ENCODE measurements at regions not wholly inside any gene's neighbourhood (a gene's known extent, or its start where the extent isn't known, plus 50 kb on each side); places are given as distances from the start of the nearest gene placed in this dataset.
A peak's percentile ranks its signal among the peaks of the same experiment; 100 is the strongest.

DNA sequence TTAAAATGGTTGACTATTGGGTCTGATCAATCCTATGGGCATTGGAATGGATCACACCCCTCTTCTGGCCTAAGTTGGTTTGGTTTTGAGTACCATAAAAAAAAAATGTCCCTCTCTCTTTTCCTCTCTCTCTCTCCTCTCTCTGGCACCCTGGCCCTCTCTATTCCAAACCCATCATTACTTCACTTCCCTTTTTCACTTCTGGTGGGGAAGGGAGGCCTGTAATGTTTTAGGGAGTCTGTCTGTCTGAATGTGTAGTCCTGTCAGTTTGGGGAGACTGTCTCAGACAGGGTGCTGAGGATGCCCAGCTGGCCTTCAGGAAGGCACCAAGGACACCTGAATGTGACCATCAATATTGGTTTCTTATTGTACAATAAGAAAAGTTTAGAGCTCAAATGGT lies 165.8 kb downstream of the CD24 start:
- H3K79me2 ChIP-seq (ENCODE audit: control insufficient read depth, insufficient read depth, low read length) = no peaks in the 10 kb centered on the region
- H3K4me1 ChIP-seq (replicated peaks in 1 of 2; ENCODE audit: control insufficient read depth in 2 of 2, insufficient read depth in 2 of 2, low read length in 2 of 2) = peaks cover 4 to 6% of the 10 kb centered on the region in 2 experiments; a peak in 1 of 5 replicates
- CTCF ChIA-PET (ENCODE audit: low intra/inter-chr PET ratio) = no interaction called here
- no peaks in the 10 kb centered on the region for H3K9me3 ChIP-seq (replicated peaks; ENCODE audit: control insufficient read depth, insufficient read depth, low read depth, low read length)
- POLR2A ChIA-PET = no interaction called here
- TF ChIP-seq SPI1 (IDR thresholded peaks at IDR 0.05; ENCODE audit: borderline replicate concordance, low read depth, low read length) = peak; percentile 68; the same call in 1 of the 2 replicates
- TF ChIP-seq SETDB1 (IDR thresholded peaks at IDR 0.05; ENCODE audit: low read length) = no peak
- no peak for TF ChIP-seq ZNF717 (CRISPR knock-in tag; IDR thresholded peaks at IDR 0.05)
- TF ChIP-seq NFE2 (IDR thresholded peaks at IDR 0.05; ENCODE audit: low read depth) = no peak
- TF ChIP-seq, protein P1, sequence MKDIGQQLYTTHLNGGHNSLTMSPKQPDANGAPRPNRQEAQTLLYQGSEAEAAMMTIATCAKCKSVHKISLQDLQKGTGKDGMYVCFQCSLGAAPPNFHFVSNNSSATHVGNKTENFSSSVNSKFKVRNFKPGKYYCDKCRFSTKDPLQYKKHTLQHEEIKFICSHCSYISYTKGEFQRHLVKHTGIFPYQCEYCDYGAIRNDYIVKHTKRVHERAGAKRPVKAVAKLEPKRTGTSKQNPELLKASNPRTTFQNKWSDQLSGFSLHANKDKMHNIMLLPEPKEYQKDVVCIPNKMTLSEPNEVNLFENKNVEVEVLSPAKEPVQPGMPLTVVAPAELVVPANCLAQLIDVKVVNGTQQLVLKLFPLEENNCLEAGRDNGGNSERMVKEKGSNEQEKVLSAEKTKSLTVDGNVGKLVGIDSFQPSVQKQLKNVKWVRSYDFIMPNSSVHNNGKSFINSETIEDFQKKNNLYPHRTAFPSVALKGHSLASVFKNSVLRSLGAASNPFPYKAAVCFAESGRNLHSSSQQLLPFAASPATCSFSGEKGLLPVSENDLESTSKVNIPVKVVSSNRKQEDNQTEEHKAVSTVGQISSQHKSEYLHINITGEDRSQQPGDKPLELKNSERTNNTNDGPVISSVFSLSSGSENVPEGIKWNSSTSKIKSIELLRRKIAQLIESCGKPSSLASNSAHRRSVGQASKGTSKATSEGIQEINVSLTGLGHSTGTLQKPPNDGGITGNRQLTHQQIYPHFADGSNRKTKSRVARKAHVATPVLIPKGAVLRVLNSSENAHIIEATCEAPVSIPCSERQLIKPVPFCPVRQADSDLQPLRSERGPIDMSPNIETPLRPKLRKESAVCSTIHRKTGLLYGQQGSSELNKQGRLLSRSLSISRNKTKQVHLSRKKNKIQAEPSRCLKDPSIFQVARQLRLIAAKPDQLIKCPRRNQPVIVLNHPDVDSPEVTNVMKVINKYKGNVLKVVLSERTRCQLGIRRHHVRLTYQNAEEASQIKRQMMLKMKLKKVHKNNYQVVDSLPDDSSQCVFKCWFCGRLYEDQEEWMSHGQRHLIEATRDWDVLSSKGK (CRISPR knock-in tag; IDR thresholded peaks at IDR 0.05) = no peak
- no peak for TF ChIP-seq MAFK (IDR thresholded peaks at IDR 0.05; ENCODE audit: low read length)
- no peak for TF ChIP-seq RBM14 (IDR thresholded peaks at IDR 0.05; ENCODE audit: borderline replicate concordance, insufficient read depth, low read depth, low read length)
- no peak for TF ChIP-seq SMAD2 (IDR thresholded peaks at IDR 0.05; ENCODE audit: low read depth, low read length)
- TF ChIP-seq DDX20 (tag; IDR thresholded peaks at IDR 0.05; ENCODE audit: low read depth) = no peak
- no peak overlapping the region for H3K4me3 ChIP-seq
- no peak overlapping the region for H3K9ac ChIP-seq (ENCODE audit: insufficient read depth in 1 of 2, low read depth in 2 of 2, low read length in 2 of 2)
- no TSS peak for BruUV-seq (replicated peaks)
- no peaks in the 10 kb centered on the region for H3K9me1 ChIP-seq (ENCODE audit: control insufficient read depth, insufficient read depth, low read length)
- no peak overlapping the region for H2AFZ ChIP-seq (ENCODE audit: low read depth, low read length)
- ATAC-seq (no peak), DNase-seq (ENCODE audit: extremely low read depth in 1 of 4, low spot score in 3 of 4) (no peak), FAIRE-seq (no peak)
- no peak overlapping the region for H3K27ac ChIP-seq (ENCODE audit: extremely low read depth, low read depth, low read length)
- no peaks in the 10 kb centered on the region for H3K36me3 ChIP-seq (ENCODE audit: control insufficient read depth, insufficient read depth, low read length)
- no peak overlapping the region for H3K4me2 ChIP-seq (ENCODE audit: insufficient read depth, low read length)
- in situ Hi-C loops (cut with MboI) = no loop called here
- intact Hi-C loops (cut with micrococcal nuclease) = loop anchor here (5.0 kb wide), 1 partner anchor 169 kb away; no protein-coding TSS in a partner anchor
- no peaks in the 10 kb centered on the region for H4K20me1 ChIP-seq (replicated peaks; ENCODE audit: control insufficient read depth, insufficient read depth, low read length)
- no peaks in the 10 kb centered on the region for H3K27me3 ChIP-seq (ENCODE audit: control insufficient read depth in 2 of 2, insufficient read depth in 2 of 2, low read length in 2 of 2)

Measured in K562 (cell line).